Liver (tissue), 8 donors: ENCODE measurements at regions not wholly inside any gene's neighbourhood (a gene's known extent, or its start where the extent isn't known, plus 50 kb on each side); places are given as distances from the start of the nearest gene placed in this dataset.

Experiments
- DNase-seq: peaks from one replicate; pipeline ENCODE4 v3.0.0-alpha.2; 2017; ENCODE audit warnings: low spot score
- H3K27ac ChIP-seq, 2 donors: one replicate each; pipeline ENCODE4 v1.7.0; 2013; ENCODE audit warnings: inconsistent platforms in 2 of 2, low read length in 2 of 2, control low read depth in 1 of 2, low read depth in 1 of 2, mild to moderate bottlenecking in 1 of 2
- H3K27me3 ChIP-seq, 4 donors: one replicate each; pipeline versions ENCODE4 v1.6.1 to v1.7.0; 2013; ENCODE audit warnings: low read length in 3 of 4, inconsistent platforms in 1 of 4, mild to moderate bottlenecking in 1 of 4, moderate library complexity in 1 of 4; ENCODE audit not compliant: control insufficient read depth in 4 of 4, insufficient read depth in 4 of 4
- H3K36me3 ChIP-seq, 4 donors: one replicate each; pipeline versions ENCODE4 v1.6.1 to v1.7.0; 2013; ENCODE audit warnings: low read length in 3 of 4, mild to moderate bottlenecking in 3 of 4, low read depth in 1 of 4, moderate library complexity in 1 of 4; ENCODE audit not compliant: control insufficient read depth in 4 of 4, insufficient read depth in 3 of 4
- H3K4me1 ChIP-seq, 4 donors: one replicate each; pipeline versions ENCODE4 v1.6.1 to v1.7.0; 2013; ENCODE audit warnings: low read length in 3 of 4, mild to moderate bottlenecking in 3 of 4, moderate library complexity in 1 of 4; ENCODE audit not compliant: control insufficient read depth in 4 of 4, insufficient read depth in 4 of 4
- H3K4me3 ChIP-seq, 3 donors: one replicate each; pipeline versions ENCODE4 v1.6.1 to v1.7.0; 2013; ENCODE audit warnings: low read length in 3 of 3, control low read depth in 1 of 3, low read depth in 1 of 3, mild to moderate bottlenecking in 1 of 3
- H3K9ac ChIP-seq, 2 donors: one replicate each; pipeline ENCODE4 v1.7.0; 2013; ENCODE audit warnings: low read length in 2 of 2, mild to moderate bottlenecking in 2 of 2, moderate library complexity in 2 of 2, control low read depth in 1 of 2, low read depth in 1 of 2
- H3K9me3 ChIP-seq, 4 donors: one replicate each; pipeline versions ENCODE4 v1.6.1 to v1.7.0; 2013; ENCODE audit warnings: low read length in 3 of 4; ENCODE audit not compliant: control insufficient read depth in 4 of 4
- FOXA1 ChIP-seq: IDR thresholded peaks from 2 replicates; pipeline ENCODE4 v1.6.1; 2016; ENCODE audit warnings: antibody characterized with exemption
- GABPA ChIP-seq, 2 donors: IDR thresholded peaks in 1 of 2; conservative IDR thresholded peaks in 1 of 2; 2 replicates each; pipeline ENCODE4 v1.6.1; 2016; ENCODE audit warnings: antibody characterized with exemption in 2 of 2, mild to moderate bottlenecking in 1 of 2, moderate library complexity in 1 of 2
- HNF4A ChIP-seq, 2 donors: conservative IDR thresholded peaks; 2 replicates each; pipeline ENCODE4 v1.6.1; 2016; ENCODE audit warnings: antibody characterized with exemption in 2 of 2, mild to moderate bottlenecking in 2 of 2
- HNF4G ChIP-seq: IDR thresholded peaks from 2 replicates; pipeline ENCODE4 v1.6.1; 2016; ENCODE audit warnings: antibody characterized with exemption
- JUND ChIP-seq, 2 donors: IDR thresholded peaks; 2 replicates each; pipeline ENCODE4 v1.6.1; 2016; ENCODE audit warnings: antibody characterized with exemption in 2 of 2
- RAD21 ChIP-seq, 2 donors: IDR thresholded peaks; 2 replicates each; pipeline ENCODE4 v1.6.1; 2016; ENCODE audit warnings: antibody characterized with exemption in 2 of 2, mild to moderate bottlenecking in 2 of 2
- REST ChIP-seq: IDR thresholded peaks from 2 replicates; pipeline ENCODE4 v1.6.1; 2016; ENCODE audit warnings: antibody characterized with exemption, mild to moderate bottlenecking
- RXRA ChIP-seq, 2 donors: IDR thresholded peaks; 2 replicates each; pipeline ENCODE4 v1.6.1; 2017 to 2018; ENCODE audit warnings: antibody characterized with exemption in 2 of 2, mild to moderate bottlenecking in 1 of 2
- WGBS: extraction: QIAGEN DNeasy Blood & Tissue Kit; methylation state at CpG from one replicate; pipeline ENCODE4 v1.1.7; 2013; 5-methylcytosine and 5-hydroxymethylcytosine counted together
- TF ChIP-seq, protein P1 (sequence below): fragments of 150-350 bp; IDR thresholded peaks from 2 replicates; pipeline ENCODE4 v1.5.1; 2017; ENCODE audit warnings: improper control_type of control experiment, low read depth, low read length; ENCODE audit not compliant: missing input control
- donor health status: healthy.
- donor health status: healthy.
- donor health status: healthy.
- donor health status: healthy.
- donor health status: healthy.

- TF ChIP-seq, protein P1, sequence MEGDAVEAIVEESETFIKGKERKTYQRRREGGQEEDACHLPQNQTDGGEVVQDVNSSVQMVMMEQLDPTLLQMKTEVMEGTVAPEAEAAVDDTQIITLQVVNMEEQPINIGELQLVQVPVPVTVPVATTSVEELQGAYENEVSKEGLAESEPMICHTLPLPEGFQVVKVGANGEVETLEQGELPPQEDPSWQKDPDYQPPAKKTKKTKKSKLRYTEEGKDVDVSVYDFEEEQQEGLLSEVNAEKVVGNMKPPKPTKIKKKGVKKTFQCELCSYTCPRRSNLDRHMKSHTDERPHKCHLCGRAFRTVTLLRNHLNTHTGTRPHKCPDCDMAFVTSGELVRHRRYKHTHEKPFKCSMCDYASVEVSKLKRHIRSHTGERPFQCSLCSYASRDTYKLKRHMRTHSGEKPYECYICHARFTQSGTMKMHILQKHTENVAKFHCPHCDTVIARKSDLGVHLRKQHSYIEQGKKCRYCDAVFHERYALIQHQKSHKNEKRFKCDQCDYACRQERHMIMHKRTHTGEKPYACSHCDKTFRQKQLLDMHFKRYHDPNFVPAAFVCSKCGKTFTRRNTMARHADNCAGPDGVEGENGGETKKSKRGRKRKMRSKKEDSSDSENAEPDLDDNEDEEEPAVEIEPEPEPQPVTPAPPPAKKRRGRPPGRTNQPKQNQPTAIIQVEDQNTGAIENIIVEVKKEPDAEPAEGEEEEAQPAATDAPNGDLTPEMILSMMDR = no peak
- TF ChIP-seq JUND (IDR thresholded peaks at IDR 0.05) = no peak
- no peak for TF ChIP-seq GABPA (IDR thresholded peaks at IDR 0.05 in 1 of 2, conservative IDR thresholded peaks at IDR 0.05 in 1 of 2)
Observed at GRCh38 chr1:25031601-25031965, 101.5 kb upstream of the RUNX3 start (continued).

- Histone ChIP-seq H3K27me3 (no peaks in the 10 kb centered on the region), H3K9me3 (no peaks in the 10 kb centered on the region), H3K4me3 (no peak overlapping the region), H3K4me1 (no peaks in the 10 kb centered on the region), H3K36me3 (no peaks in the 10 kb centered on the region), H3K27ac (no peak overlapping the region), H3K9ac (no peak overlapping the region)
- WGBS = 71% methylated on average over 6 of the region's 6 CpGs
- DNase-seq = no peak
- TF ChIP-seq REST (no peak), FOXA1 (no peak), RXRA (IDR thresholded peaks at IDR 0.05) (no peak), RAD21 (IDR thresholded peaks at IDR 0.05) (no peak)
- TF ChIP-seq, protein P1 = no peak
Observed at GRCh38 chr1:25030674-25031589, 100.9 kb upstream of the RUNX3 start.

DNA sequence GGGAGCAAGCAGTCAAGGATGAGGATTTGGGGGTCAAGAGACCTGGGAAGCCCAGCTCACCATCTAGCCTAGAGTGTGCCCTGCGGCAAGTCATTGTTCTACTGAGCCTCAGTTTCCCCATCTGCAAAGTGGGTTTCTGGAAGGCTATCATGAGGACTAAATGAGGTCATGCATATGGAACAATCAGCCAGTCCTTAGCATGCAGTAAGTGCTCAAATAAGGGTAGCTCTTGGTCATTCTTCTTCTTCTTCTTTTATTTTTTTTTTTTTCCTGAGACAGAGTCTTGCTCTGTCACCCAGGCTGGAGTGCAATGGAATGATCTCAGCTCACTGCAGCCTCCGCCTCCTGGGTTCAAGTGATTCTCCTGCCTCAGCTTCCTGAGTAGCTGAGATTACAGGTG is 99.9 kb upstream of the RUNX3 start:
- Histone ChIP-seq H3K27me3 (no peaks in the 10 kb centered on the region), H3K4me3 (no peak overlapping the region), H3K27ac (no peak overlapping the region), H3K9me3 (no peaks in the 10 kb centered on the region), H3K36me3 (no peaks in the 10 kb centered on the region), H3K4me1 (no peaks in the 10 kb centered on the region), H3K9ac (no peak overlapping the region)
- TF ChIP-seq JUND (IDR thresholded peaks at IDR 0.05) (no peak), HNF4G (no peak), HNF4A (conservative IDR thresholded peaks at IDR 0.05) (no peak)
- DNase-seq = no peak
- WGBS = 94% methylated on average over 2 of the region's 2 CpGs
